WTC11 (cell line): ENCODE measurements at regions not wholly inside any gene's neighbourhood (a gene's known extent, or its start where the extent isn't known, plus 50 kb on each side); places are given as distances from the start of the nearest gene placed in this dataset.

Source experiments
- ATAC-seq: fragments of 200-7000 bp; cut with Tn5 transposase; 2 replicates; pipeline ENCODE4 v1.10.0; 2021; ENCODE audit warnings: mild to moderate bottlenecking, moderate library complexity
- CTCF ChIA-PET: fragments of 300-600 bp; sonication (Branson Sonifier 250); formaldehyde crosslinking; loops from one replicate; lab custom pipeline; 2021; ENCODE audit warnings: antibody characterized with exemption; lab: Charles Lee
- POLR2A ChIA-PET: fragments of 350-600 bp; sonication (Branson Sonifier 250); formaldehyde crosslinking; loops from one replicate; lab custom pipeline; 2021; ENCODE audit warnings: antibody characterized with exemption; lab: Charles Lee
- DNase-seq: peaks from one replicate; pipeline ENCODE4 v3.0.0; 2021; ENCODE audit warnings: low spot score
- H3K27ac Mint-ChIP-seq: 2 replicates; pipeline ENCODE4 v1.8.0; 2021; ENCODE audit warnings: mixed read lengths
- H3K27me3 Mint-ChIP-seq: 2 replicates; pipeline ENCODE4 v1.8.0; 2021; ENCODE audit warnings: low read depth, mild to moderate bottlenecking, moderate library complexity, mixed read lengths
- H3K36me3 Mint-ChIP-seq: 2 replicates; pipeline ENCODE4 v1.8.0; 2021; ENCODE audit warnings: mixed read lengths
- H3K4me1 Mint-ChIP-seq: 2 replicates; pipeline ENCODE4 v1.8.0; 2022; ENCODE audit warnings: mixed read lengths
- H3K4me3 Mint-ChIP-seq: 2 replicates; pipeline ENCODE4 v1.8.0; 2021; ENCODE audit warnings: mild to moderate bottlenecking, moderate library complexity, mixed read lengths
- H3K9me3 Mint-ChIP-seq: 2 replicates; pipeline ENCODE4 v1.8.0; 2021; ENCODE audit warnings: mixed read lengths
- ATF1 ChIP-seq: sonication (generic); formaldehyde crosslinking; IDR thresholded peaks from 2 replicates; pipeline ENCODE4 v1.8.1; 2023; ENCODE audit warnings: mild to moderate bottlenecking, moderate library complexity, missing genetic modification reagents
- ETV6 ChIP-seq: sonication (generic); formaldehyde crosslinking; IDR thresholded peaks from 2 replicates; pipeline ENCODE4 v1.8.1; 2022; ENCODE audit warnings: mild to moderate bottlenecking, missing genetic modification reagents
- GRHL2 ChIP-seq: fragments of 250-450 bp; sonication (Bioruptor Pico); IDR thresholded peaks from 2 replicates; pipeline ENCODE4 v1.8.0; 2022; ENCODE audit warnings: mild to moderate bottlenecking, moderate library complexity; ENCODE audit not compliant: insufficient replicate concordance, severe bottlenecking
- JUN ChIP-seq: sonication (generic); formaldehyde crosslinking; IDR thresholded peaks from 2 replicates; pipeline ENCODE4 v1.8.0; 2023; ENCODE audit warnings: mild to moderate bottlenecking, missing genetic modification reagents
- NR2C2 ChIP-seq: sonication (generic); formaldehyde crosslinking; IDR thresholded peaks from 2 replicates; pipeline ENCODE4 v1.8.0; 2022; ENCODE audit warnings: mild to moderate bottlenecking, missing genetic modification reagents
- PRRX2 ChIP-seq: fragments of 250-450 bp; sonication (Bioruptor Pico); IDR thresholded peaks from 2 replicates; pipeline ENCODE4 v1.8.0; 2021; ENCODE audit warnings: mild to moderate bottlenecking
- SP1 ChIP-seq: sonication (generic); formaldehyde crosslinking; conservative IDR thresholded peaks from 2 replicates; pipeline ENCODE4 v1.8.1; 2022; ENCODE audit warnings: missing genetic modification reagents
- ZNF138 ChIP-seq: sonication (generic); formaldehyde crosslinking; conservative IDR thresholded peaks from 2 replicates; pipeline ENCODE4 v1.8.1; 2022; ENCODE audit warnings: mild to moderate bottlenecking, moderate library complexity, missing genetic modification reagents
- ZNF219 ChIP-seq: sonication (generic); formaldehyde crosslinking; IDR thresholded peaks from 2 replicates; pipeline ENCODE4 v1.8.0; 2023; ENCODE audit warnings: missing genetic modification reagents, mild to moderate bottlenecking, borderline replicate concordance
- ZNF263 ChIP-seq: sonication (generic); formaldehyde crosslinking; IDR thresholded peaks from 2 replicates; pipeline ENCODE4 v1.8.1; 2022; ENCODE audit warnings: low read depth, mild to moderate bottlenecking, moderate library complexity, missing genetic modification reagents
- ZNF416 ChIP-seq: fragments of 250-450 bp; sonication (Bioruptor Pico); IDR thresholded peaks from 2 replicates; pipeline ENCODE4 v1.9.0; 2021; ENCODE audit warnings: mild to moderate bottlenecking, inconsistent platforms
- TF ChIP-seq, protein P1 (sequence below): sonication (generic); formaldehyde crosslinking; IDR thresholded peaks from 2 replicates; pipeline ENCODE4 v1.8.0; 2022; ENCODE audit warnings: mild to moderate bottlenecking, missing genetic modification reagents
- TF ChIP-seq, protein P2 (sequence below): sonication (generic); formaldehyde crosslinking; IDR thresholded peaks from 2 replicates; pipeline ENCODE4 v1.8.0; 2022; ENCODE audit warnings: mild to moderate bottlenecking, missing genetic modification reagents
- TF ChIP-seq, protein P3 (sequence below): sonication (generic); formaldehyde crosslinking; IDR thresholded peaks from 2 replicates; pipeline ENCODE4 v1.8.1; 2023; ENCODE audit warnings: mild to moderate bottlenecking, missing genetic modification reagents
- TF ChIP-seq, protein P4 (sequence below): sonication (generic); formaldehyde crosslinking; IDR thresholded peaks from 2 replicates; pipeline ENCODE4 v1.8.1; 2023; ENCODE audit warnings: mild to moderate bottlenecking, missing genetic modification reagents, moderate library complexity
- TF ChIP-seq, protein P5 (sequence below): sonication (generic); formaldehyde crosslinking; IDR thresholded peaks from 2 replicates; pipeline ENCODE4 v1.8.0; 2023; ENCODE audit warnings: mild to moderate bottlenecking, missing genetic modification reagents
- TF ChIP-seq, protein P6 (sequence below): sonication (generic); formaldehyde crosslinking; IDR thresholded peaks from 2 replicates; pipeline ENCODE4 v1.8.1; 2022; ENCODE audit warnings: missing genetic modification reagents, borderline replicate concordance
- TF ChIP-seq, protein P7 (sequence below): sonication (generic); formaldehyde crosslinking; IDR thresholded peaks from 2 replicates; pipeline ENCODE4 v1.8.0; 2023; ENCODE audit warnings: missing genetic modification reagents
- TF ChIP-seq, protein P8 (sequence below): sonication (generic); formaldehyde crosslinking; IDR thresholded peaks from 2 replicates; pipeline ENCODE4 v1.8.1; 2022; ENCODE audit warnings: mild to moderate bottlenecking, missing genetic modification reagents, moderate library complexity, borderline replicate concordance
- TF ChIP-seq, protein P9 (sequence below): sonication (generic); formaldehyde crosslinking; IDR thresholded peaks from 2 replicates; pipeline ENCODE4 v1.8.1; 2023; ENCODE audit warnings: mild to moderate bottlenecking, missing genetic modification reagents, borderline replicate concordance

DNA sequence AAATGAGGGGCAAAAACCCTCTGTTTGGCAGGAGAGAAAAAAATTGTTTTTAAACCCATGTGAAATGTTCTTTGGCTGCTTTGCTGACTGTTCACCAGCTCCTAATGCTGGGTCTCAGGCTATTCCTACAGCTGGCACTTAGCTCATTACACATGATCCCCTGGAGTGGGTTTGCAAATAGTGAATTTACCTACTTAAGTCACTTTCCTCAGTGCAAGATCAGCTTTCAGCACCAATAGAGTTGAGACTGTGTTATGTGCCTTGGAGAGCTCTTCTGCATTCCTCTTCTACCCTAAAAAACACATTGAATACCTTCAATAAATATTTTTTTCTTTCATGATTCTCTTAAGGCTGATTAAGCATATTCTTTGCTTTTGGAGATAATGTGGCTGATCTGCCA is 58.4 kb upstream of the PRDM1 start (continued):
- no peak for TF ChIP-seq ZNF263
- TF ChIP-seq, protein P1, sequence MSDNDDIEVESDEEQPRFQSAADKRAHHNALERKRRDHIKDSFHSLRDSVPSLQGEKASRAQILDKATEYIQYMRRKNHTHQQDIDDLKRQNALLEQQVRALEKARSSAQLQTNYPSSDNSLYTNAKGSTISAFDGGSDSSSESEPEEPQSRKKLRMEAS (CRISPR knock-in tag), result no peak
- TF ChIP-seq ZNF138 (CRISPR knock-in tag), result no peak
- no peak for TF ChIP-seq ZNF219 (CRISPR knock-in tag)
- no peak for TF ChIP-seq NR2C2
- TF ChIP-seq, protein P2, sequence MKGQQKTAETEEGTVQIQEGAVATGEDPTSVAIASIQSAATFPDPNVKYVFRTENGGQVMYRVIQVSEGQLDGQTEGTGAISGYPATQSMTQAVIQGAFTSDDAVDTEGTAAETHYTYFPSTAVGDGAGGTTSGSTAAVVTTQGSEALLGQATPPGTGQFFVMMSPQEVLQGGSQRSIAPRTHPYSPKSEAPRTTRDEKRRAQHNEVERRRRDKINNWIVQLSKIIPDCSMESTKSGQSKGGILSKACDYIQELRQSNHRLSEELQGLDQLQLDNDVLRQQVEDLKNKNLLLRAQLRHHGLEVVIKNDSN (CRISPR knock-in tag), result no peak
- no peak for TF ChIP-seq GRHL2 (CRISPR knock-in tag)
- TF ChIP-seq JUN (CRISPR knock-in tag), result no peak
- TF ChIP-seq, protein P3, sequence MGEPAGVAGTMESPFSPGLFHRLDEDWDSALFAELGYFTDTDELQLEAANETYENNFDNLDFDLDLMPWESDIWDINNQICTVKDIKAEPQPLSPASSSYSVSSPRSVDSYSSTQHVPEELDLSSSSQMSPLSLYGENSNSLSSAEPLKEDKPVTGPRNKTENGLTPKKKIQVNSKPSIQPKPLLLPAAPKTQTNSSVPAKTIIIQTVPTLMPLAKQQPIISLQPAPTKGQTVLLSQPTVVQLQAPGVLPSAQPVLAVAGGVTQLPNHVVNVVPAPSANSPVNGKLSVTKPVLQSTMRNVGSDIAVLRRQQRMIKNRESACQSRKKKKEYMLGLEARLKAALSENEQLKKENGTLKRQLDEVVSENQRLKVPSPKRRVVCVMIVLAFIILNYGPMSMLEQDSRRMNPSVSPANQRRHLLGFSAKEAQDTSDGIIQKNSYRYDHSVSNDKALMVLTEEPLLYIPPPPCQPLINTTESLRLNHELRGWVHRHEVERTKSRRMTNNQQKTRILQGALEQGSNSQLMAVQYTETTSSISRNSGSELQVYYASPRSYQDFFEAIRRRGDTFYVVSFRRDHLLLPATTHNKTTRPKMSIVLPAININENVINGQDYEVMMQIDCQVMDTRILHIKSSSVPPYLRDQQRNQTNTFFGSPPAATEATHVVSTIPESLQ (CRISPR knock-in tag), result no peak

DNA sequence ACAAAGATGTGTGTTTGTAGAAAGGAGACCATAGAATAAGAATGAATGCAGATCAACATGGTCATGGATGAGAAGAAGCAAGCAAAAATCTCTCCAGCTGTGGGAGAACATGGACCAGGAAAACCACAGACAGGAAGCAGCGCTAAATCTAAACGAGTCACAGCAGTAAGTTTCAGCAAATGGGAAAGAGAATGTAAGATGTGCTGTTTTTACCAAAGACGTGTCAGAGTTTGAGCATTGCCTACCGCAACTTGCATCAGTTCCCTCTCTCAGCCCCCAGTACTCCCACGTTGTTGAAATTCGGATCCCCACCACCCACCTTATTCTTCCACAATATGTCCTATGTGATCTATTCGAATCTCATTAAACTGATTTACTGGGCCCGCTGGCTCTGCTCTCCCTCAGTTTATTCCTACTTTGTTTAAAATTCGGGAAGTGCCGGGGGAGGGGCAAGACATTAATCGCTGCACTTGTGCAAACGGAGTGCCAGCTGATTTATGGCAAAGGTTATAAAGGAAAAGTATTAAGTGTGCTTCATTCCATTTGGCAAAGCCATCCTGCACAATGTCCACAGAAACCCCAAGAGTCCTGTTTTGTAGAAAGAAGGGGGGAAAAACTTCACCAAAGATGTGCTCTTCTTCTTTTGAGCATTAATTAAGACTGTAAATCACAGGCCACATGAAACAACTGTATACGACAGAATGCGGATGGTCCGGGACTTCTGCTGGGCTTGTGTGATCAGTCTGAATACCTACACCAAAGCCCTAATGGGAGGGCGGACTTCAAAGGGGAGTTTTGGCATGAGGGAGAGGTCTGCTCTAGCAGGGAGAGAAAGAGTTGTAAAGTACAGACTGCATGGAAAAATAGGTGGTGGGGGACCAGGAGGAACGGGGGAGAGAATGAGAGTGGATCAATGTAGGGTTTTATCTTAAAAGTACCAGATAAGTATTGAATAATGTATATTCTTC is 59.1 kb upstream of the PRDM1 start:
- Mint-ChIP-seq H3K4me1 (peaks cover 20% of the 10 kb centered on the region), H3K9me3 (no peaks in the 10 kb centered on the region), H3K4me3 (no peak overlapping the region), H3K27me3 (no peaks in the 10 kb centered on the region), H3K36me3 (no peaks in the 10 kb centered on the region), H3K27ac (no peak overlapping the region)
- DNase-seq (no peak), ATAC-seq (peak; percentile 55)
- POLR2A ChIA-PET, result interaction anchor here (0.5 kb wide), 1 partner anchor 569 kb away, joined by 3 read pairs; no protein-coding TSS in a partner anchor
- CTCF ChIA-PET, result interaction anchor here (0.6 kb wide), 1 partner anchor 17 kb away, joined by 3 read pairs; no protein-coding TSS in a partner anchor
- no peak for TF ChIP-seq ETV6 (CRISPR knock-in tag)
- TF ChIP-seq, protein P4, sequence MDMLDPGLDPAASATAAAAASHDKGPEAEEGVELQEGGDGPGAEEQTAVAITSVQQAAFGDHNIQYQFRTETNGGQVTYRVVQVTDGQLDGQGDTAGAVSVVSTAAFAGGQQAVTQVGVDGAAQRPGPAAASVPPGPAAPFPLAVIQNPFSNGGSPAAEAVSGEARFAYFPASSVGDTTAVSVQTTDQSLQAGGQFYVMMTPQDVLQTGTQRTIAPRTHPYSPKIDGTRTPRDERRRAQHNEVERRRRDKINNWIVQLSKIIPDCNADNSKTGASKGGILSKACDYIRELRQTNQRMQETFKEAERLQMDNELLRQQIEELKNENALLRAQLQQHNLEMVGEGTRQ (CRISPR knock-in tag), result no peak
- no peak for TF ChIP-seq ZNF416 (CRISPR knock-in tag)
- TF ChIP-seq, protein P5, sequence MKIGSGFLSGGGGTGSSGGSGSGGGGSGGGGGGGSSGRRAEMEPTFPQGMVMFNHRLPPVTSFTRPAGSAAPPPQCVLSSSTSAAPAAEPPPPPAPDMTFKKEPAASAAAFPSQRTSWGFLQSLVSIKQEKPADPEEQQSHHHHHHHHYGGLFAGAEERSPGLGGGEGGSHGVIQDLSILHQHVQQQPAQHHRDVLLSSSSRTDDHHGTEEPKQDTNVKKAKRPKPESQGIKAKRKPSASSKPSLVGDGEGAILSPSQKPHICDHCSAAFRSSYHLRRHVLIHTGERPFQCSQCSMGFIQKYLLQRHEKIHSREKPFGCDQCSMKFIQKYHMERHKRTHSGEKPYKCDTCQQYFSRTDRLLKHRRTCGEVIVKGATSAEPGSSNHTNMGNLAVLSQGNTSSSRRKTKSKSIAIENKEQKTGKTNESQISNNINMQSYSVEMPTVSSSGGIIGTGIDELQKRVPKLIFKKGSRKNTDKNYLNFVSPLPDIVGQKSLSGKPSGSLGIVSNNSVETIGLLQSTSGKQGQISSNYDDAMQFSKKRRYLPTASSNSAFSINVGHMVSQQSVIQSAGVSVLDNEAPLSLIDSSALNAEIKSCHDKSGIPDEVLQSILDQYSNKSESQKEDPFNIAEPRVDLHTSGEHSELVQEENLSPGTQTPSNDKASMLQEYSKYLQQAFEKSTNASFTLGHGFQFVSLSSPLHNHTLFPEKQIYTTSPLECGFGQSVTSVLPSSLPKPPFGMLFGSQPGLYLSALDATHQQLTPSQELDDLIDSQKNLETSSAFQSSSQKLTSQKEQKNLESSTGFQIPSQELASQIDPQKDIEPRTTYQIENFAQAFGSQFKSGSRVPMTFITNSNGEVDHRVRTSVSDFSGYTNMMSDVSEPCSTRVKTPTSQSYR (CRISPR knock-in tag), result no peak
- TF ChIP-seq, protein P6, sequence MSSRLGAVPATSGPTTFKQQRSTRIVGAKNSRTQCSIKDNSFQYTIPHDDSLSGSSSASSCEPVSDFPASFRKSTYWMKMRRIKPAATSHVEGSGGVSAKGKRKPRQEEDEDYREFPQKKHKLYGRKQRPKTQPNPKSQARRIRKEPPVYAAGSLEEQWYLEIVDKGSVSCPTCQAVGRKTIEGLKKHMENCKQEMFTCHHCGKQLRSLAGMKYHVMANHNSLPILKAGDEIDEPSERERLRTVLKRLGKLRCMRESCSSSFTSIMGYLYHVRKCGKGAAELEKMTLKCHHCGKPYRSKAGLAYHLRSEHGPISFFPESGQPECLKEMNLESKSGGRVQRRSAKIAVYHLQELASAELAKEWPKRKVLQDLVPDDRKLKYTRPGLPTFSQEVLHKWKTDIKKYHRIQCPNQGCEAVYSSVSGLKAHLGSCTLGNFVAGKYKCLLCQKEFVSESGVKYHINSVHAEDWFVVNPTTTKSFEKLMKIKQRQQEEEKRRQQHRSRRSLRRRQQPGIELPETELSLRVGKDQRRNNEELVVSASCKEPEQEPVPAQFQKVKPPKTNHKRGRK, result no peak
- no peak for TF ChIP-seq PRRX2 (CRISPR knock-in tag)
- TF ChIP-seq, protein P7, sequence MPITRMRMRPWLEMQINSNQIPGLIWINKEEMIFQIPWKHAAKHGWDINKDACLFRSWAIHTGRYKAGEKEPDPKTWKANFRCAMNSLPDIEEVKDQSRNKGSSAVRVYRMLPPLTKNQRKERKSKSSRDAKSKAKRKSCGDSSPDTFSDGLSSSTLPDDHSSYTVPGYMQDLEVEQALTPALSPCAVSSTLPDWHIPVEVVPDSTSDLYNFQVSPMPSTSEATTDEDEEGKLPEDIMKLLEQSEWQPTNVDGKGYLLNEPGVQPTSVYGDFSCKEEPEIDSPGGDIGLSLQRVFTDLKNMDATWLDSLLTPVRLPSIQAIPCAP (CRISPR knock-in tag), result no peak
- TF ChIP-seq SP1 (CRISPR knock-in tag), result no peak
- TF ChIP-seq, protein P8, sequence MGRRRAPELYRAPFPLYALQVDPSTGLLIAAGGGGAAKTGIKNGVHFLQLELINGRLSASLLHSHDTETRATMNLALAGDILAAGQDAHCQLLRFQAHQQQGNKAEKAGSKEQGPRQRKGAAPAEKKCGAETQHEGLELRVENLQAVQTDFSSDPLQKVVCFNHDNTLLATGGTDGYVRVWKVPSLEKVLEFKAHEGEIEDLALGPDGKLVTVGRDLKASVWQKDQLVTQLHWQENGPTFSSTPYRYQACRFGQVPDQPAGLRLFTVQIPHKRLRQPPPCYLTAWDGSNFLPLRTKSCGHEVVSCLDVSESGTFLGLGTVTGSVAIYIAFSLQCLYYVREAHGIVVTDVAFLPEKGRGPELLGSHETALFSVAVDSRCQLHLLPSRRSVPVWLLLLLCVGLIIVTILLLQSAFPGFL (CRISPR knock-in tag), result no peak
- TF ChIP-seq JUN (CRISPR knock-in tag), result no peak
- TF ChIP-seq ATF1 (CRISPR knock-in tag), result no peak
- TF ChIP-seq, protein P9, sequence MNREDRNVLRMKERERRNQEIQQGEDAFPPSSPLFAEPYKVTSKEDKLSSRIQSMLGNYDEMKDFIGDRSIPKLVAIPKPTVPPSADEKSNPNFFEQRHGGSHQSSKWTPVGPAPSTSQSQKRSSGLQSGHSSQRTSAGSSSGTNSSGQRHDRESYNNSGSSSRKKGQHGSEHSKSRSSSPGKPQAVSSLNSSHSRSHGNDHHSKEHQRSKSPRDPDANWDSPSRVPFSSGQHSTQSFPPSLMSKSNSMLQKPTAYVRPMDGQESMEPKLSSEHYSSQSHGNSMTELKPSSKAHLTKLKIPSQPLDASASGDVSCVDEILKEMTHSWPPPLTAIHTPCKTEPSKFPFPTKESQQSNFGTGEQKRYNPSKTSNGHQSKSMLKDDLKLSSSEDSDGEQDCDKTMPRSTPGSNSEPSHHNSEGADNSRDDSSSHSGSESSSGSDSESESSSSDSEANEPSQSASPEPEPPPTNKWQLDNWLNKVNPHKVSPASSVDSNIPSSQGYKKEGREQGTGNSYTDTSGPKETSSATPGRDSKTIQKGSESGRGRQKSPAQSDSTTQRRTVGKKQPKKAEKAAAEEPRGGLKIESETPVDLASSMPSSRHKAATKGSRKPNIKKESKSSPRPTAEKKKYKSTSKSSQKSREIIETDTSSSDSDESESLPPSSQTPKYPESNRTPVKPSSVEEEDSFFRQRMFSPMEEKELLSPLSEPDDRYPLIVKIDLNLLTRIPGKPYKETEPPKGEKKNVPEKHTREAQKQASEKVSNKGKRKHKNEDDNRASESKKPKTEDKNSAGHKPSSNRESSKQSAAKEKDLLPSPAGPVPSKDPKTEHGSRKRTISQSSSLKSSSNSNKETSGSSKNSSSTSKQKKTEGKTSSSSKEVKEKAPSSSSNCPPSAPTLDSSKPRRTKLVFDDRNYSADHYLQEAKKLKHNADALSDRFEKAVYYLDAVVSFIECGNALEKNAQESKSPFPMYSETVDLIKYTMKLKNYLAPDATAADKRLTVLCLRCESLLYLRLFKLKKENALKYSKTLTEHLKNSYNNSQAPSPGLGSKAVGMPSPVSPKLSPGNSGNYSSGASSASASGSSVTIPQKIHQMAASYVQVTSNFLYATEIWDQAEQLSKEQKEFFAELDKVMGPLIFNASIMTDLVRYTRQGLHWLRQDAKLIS (CRISPR knock-in tag), result no peak
